Mesenchymal stem cell (in vitro differentiated cells and primary cell): ENCODE measurements at regions not wholly inside any gene's neighbourhood (a gene's known extent, or its start where the extent isn't known, plus 50 kb on each side); places are given as distances from the start of the nearest gene placed in this dataset.
A peak's percentile ranks its signal among the peaks of the same experiment; 100 is the strongest.

Experiments
- DNase-seq: peaks from one replicate; pipeline ENCODE4 v3.0.0-alpha.2; 2013
- H2AFZ ChIP-seq: one replicate; pipeline ENCODE4 v1.6.1; 2013; ENCODE audit warnings: low read depth, mild to moderate bottlenecking, control low read depth, inconsistent platforms, low read length, moderate library complexity
- H2AK5ac ChIP-seq: 2 replicates; pipeline ENCODE4 v1.6.1; 2013; ENCODE audit warnings: low read length, moderate library complexity, mild to moderate bottlenecking, inconsistent platforms; ENCODE audit not compliant: severe bottlenecking
- H2BK120ac ChIP-seq: one replicate; pipeline ENCODE4 v1.6.1; 2013; ENCODE audit warnings: low read depth, mild to moderate bottlenecking, inconsistent platforms, low read length, moderate library complexity
- H2BK12ac ChIP-seq, 2 experiments: one replicate each; pipeline ENCODE4 v1.6.1; 2013; ENCODE audit warnings: inconsistent platforms in 2 of 2, low read length in 2 of 2, mild to moderate bottlenecking in 2 of 2, moderate library complexity in 2 of 2, control low read depth in 1 of 2
- H2BK15ac ChIP-seq: one replicate; pipeline ENCODE4 v1.6.1; 2013; ENCODE audit warnings: mild to moderate bottlenecking, low read depth, inconsistent platforms; ENCODE audit not compliant: poor library complexity, severe bottlenecking
- H2BK5ac ChIP-seq: 2 replicates; pipeline ENCODE4 v1.6.1; 2013; ENCODE audit warnings: low read depth, mild to moderate bottlenecking, low read length, control low read depth, inconsistent platforms; ENCODE audit not compliant: poor library complexity, severe bottlenecking
- H3K14ac ChIP-seq, 2 experiments: one replicate each; pipeline ENCODE4 v1.6.1; 2013; ENCODE audit warnings: inconsistent platforms in 2 of 2, low read length in 2 of 2, control low read depth in 1 of 2, mild to moderate bottlenecking in 1 of 2, moderate library complexity in 1 of 2
- H3K18ac ChIP-seq, 2 experiments: one replicate each; pipeline ENCODE4 v1.6.1; 2013; ENCODE audit warnings: inconsistent platforms in 2 of 2, low read length in 2 of 2, control low read depth in 1 of 2, low read depth in 1 of 2, mild to moderate bottlenecking in 1 of 2
- H3K23ac ChIP-seq, 2 experiments: one replicate each; pipeline ENCODE4 v1.6.1; 2013; ENCODE audit warnings: inconsistent platforms in 2 of 2, low read length in 2 of 2, mild to moderate bottlenecking in 2 of 2, moderate library complexity in 2 of 2, control low read depth in 1 of 2
- H3K27ac ChIP-seq: 2 replicates; pipeline ENCODE4 v1.5.1; 2013; ENCODE audit warnings: mild to moderate bottlenecking, moderate library complexity, low read length, control low read depth, inconsistent platforms; ENCODE audit not compliant: poor library complexity, severe bottlenecking
- H3K27me3 ChIP-seq, 2 experiments: 2 replicates each; pipeline versions ENCODE4 v1.6.1 to v1.7.0; 2013; ENCODE audit warnings: low read length in 2 of 2, mild to moderate bottlenecking in 2 of 2, moderate library complexity in 2 of 2, control low read depth in 1 of 2, inconsistent platforms in 1 of 2; ENCODE audit not compliant: control insufficient read depth in 1 of 2, insufficient read depth in 1 of 2
- H3K36me3 ChIP-seq, 2 experiments: 2 replicates each; pipeline versions ENCODE4 v1.6.1 to v1.7.0; 2013; ENCODE audit warnings: low read length in 2 of 2, control low read depth in 1 of 2, inconsistent platforms in 1 of 2, low read depth in 1 of 2, mild to moderate bottlenecking in 1 of 2; ENCODE audit not compliant: insufficient read depth in 2 of 2, control insufficient read depth in 1 of 2
- H3K4ac ChIP-seq, 2 experiments: one replicate each; pipeline ENCODE4 v1.6.1; 2013; ENCODE audit warnings: inconsistent platforms in 2 of 2, low read length in 2 of 2, mild to moderate bottlenecking in 2 of 2, moderate library complexity in 2 of 2, control low read depth in 1 of 2, low read depth in 1 of 2
- H3K4me1 ChIP-seq: 2 replicates; pipeline ENCODE4 v1.6.1; 2013; ENCODE audit warnings: low read depth, low read length, control low read depth; ENCODE audit not compliant: control insufficient read depth, insufficient read depth
- H3K4me2 ChIP-seq: 2 replicates; pipeline ENCODE4 v1.6.1; 2013; ENCODE audit warnings: low read length, mild to moderate bottlenecking, inconsistent platforms; ENCODE audit not compliant: poor library complexity, severe bottlenecking
- H3K4me3 ChIP-seq, 2 experiments: 2 replicates each; pipeline versions ENCODE4 v1.5.1 to v1.7.0; 2013; ENCODE audit warnings: low read length in 2 of 2, mild to moderate bottlenecking in 2 of 2, control low read depth in 1 of 2, low read depth in 1 of 2; ENCODE audit not compliant: insufficient read depth in 1 of 2
- H3K79me1 ChIP-seq: replicated peaks from 2 replicates; pipeline ENCODE4 v1.6.1; 2013; ENCODE audit warnings: mild to moderate bottlenecking, control low read depth, low read length, inconsistent platforms; ENCODE audit not compliant: poor library complexity, severe bottlenecking
- H3K9ac ChIP-seq: 2 replicates; pipeline ENCODE4 v1.7.0; 2013; ENCODE audit warnings: mild to moderate bottlenecking, low read length, moderate library complexity
- H3K9me3 ChIP-seq: 2 replicates; pipeline ENCODE4 v1.7.0; 2013; ENCODE audit warnings: mild to moderate bottlenecking, low read length; ENCODE audit not compliant: control insufficient read depth
- H4K8ac ChIP-seq: one replicate; pipeline ENCODE4 v1.6.1; 2013; ENCODE audit warnings: inconsistent platforms, mild to moderate bottlenecking, low read length, moderate library complexity
- H4K91ac ChIP-seq: one replicate; pipeline ENCODE4 v1.6.1; 2013; ENCODE audit warnings: mild to moderate bottlenecking, low read length, inconsistent platforms
- WGBS: methylation state at CpG from one replicate; pipeline ENCODE4 v1.1.7; 2013; ENCODE audit warnings: mixed read lengths; 5-methylcytosine and 5-hydroxymethylcytosine counted together

DNA sequence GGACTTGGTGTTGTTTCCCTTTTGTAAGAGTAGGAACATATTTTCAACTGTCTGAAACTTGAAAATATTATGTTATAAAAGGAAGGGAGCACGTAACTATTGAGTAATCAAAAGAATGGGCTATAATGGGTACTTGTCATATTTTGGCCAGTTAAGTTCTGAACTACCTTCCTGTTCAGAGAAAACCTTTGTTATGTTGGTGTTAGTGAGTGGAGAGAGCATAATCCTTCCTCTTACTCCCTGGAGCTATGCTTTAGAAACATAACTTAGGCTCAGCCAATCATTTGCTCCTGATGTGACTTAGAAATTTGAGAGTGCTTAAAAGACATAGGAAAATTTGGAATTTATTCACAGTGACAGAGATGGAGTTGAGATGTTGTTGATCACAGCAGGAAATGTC lies 482.5 kb upstream of the SPRY2 start:
- no peaks in the 10 kb centered on the region for H3K27me3 ChIP-seq
- H3K4me1 ChIP-seq, result no peaks in the 10 kb centered on the region
- no peak overlapping the region for H2BK15ac ChIP-seq
- H3K36me3 ChIP-seq, result no peaks in the 10 kb centered on the region
- no peak overlapping the region for H2BK12ac ChIP-seq
- no peak overlapping the region for H3K9ac ChIP-seq
- H3K23ac ChIP-seq, result no peak overlapping the region
- no peak overlapping the region for H3K4me2 ChIP-seq
- no peak overlapping the region for H4K8ac ChIP-seq
- H3K18ac ChIP-seq, result no peak overlapping the region
- no peak overlapping the region for H2AFZ ChIP-seq
- no peak overlapping the region for H2BK120ac ChIP-seq
- no peak overlapping the region for H2BK5ac ChIP-seq
- H4K91ac ChIP-seq, result no peak overlapping the region
- no peaks in the 10 kb centered on the region for H3K79me1 ChIP-seq
- DNase-seq, result no peak
- H2AK5ac ChIP-seq, result no peak overlapping the region
- peaks cover 33% of the 10 kb centered on the region for H3K9me3 ChIP-seq
- H3K27ac ChIP-seq, result no peak overlapping the region
- H3K4me3 ChIP-seq, result peak overlapping the region in 1 of 2 experiments; percentile 12
- 62% methylated on average over 1 of the region's 1 CpG for WGBS
- no peak overlapping the region for H3K4ac ChIP-seq
- no peak overlapping the region for H3K14ac ChIP-seq

DNA sequence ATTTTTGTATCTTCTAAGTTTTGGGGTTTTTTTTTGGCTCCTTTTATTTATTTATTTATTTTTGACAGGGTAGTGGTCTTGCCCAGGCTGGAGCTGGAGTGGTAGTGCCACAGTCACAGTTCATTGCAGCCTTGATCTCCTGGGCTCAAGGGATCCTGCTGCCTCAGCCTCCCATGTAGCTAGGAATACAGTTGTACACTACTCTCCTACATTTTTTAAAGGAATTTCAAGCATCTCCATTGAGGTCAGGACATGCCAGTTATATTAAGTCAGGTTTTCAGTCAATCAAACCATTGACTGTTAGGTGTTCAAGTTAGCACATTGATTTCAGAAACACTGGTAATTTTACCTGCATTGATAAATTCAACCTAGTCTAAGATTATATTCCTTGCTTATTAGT lies 480.5 kb upstream of the SPRY2 start:
- Histone ChIP-seq H3K36me3 (no peaks in the 10 kb centered on the region), H3K14ac (no peak overlapping the region), H2AK5ac (no peak overlapping the region), H3K27ac (no peak overlapping the region), H4K91ac (no peak overlapping the region), H3K4ac (no peak overlapping the region), H2AFZ (no peak overlapping the region), H3K4me2 (no peak overlapping the region), H2BK15ac (no peak overlapping the region), H3K27me3 (no peaks in the 10 kb centered on the region), H3K4me3 (no peak overlapping the region), H3K9me3 (peaks cover 36% of the 10 kb centered on the region), H2BK120ac (no peak overlapping the region), H3K4me1 (no peaks in the 10 kb centered on the region), H3K18ac (no peak overlapping the region), H4K8ac (no peak overlapping the region), H2BK5ac (no peak overlapping the region), H3K79me1 (no peaks in the 10 kb centered on the region), H2BK12ac (no peak overlapping the region), H3K9ac (no peak overlapping the region), H3K23ac (no peak overlapping the region)
- DNase-seq, result no peak

DNA sequence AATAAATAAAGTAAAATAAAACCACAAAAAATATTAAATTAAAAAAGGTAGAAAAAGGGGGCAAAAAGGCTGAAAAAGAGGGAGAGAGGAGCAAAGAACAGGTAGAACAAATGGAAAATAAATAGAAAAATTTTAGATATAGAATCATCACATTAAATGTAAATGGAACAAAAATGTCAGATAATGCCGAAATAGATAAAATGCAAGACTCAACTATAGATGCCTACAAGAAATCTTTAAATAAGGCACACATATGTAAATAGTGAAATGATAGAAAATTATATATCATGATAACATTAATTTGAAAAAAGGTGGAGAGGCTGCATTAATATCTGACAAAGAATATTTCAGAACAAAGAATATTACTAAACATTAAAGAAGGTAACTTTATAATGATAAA lies 477.1 kb upstream of the SPRY2 start:
- Histone ChIP-seq H3K14ac (no peak overlapping the region), H3K4me3 (no peak overlapping the region), H2BK5ac (no peak overlapping the region), H3K27me3 (no peaks in the 10 kb centered on the region), H3K4me2 (no peak overlapping the region), H3K9me3 (peaks cover 28% of the 10 kb centered on the region), H3K23ac (no peak overlapping the region), H4K91ac (no peak overlapping the region), H3K27ac (no peak overlapping the region), H2AK5ac (no peak overlapping the region), H2AFZ (no peak overlapping the region), H3K9ac (no peak overlapping the region), H2BK15ac (no peak overlapping the region), H4K8ac (no peak overlapping the region), H3K18ac (no peak overlapping the region), H2BK120ac (no peak overlapping the region), H3K36me3 (no peaks in the 10 kb centered on the region), H3K79me1 (no peaks in the 10 kb centered on the region), H2BK12ac (no peak overlapping the region), H3K4ac (no peak overlapping the region), H3K4me1 (no peaks in the 10 kb centered on the region)
- no CpG with 5 or more reads among the region's 1 CpG for WGBS
- DNase-seq, result no peak

DNA sequence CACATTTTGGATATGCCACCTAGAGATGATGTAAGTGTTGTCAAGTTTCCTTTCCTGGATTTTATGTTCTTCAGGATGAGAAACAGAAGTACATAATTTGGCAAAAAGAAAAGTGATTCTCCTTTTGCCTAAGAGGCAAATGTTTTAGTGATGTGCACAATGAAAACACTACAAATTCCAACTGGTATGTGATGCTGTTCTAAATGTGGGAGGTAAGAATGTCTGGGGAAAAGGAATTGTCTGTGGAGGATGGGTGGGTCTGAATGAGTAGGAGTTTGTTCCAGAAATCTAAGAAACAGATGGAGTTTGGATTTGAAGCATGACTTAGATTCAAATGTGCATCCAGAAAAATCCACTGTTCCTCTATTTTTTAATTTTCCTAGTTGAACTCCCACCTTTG lies 473.6 kb upstream of the SPRY2 start:
- no peak for DNase-seq
- H3K9me3 ChIP-seq, result peaks cover 37% of the 10 kb centered on the region
- no peak overlapping the region for H2BK120ac ChIP-seq
- no peak overlapping the region for H2BK15ac ChIP-seq
- no peak overlapping the region for H3K4me3 ChIP-seq
- no peak overlapping the region for H3K4me2 ChIP-seq
- no peaks in the 10 kb centered on the region for H3K36me3 ChIP-seq
- H2AK5ac ChIP-seq, result no peak overlapping the region
- H4K91ac ChIP-seq, result no peak overlapping the region
- no peak overlapping the region for H3K14ac ChIP-seq
- no peak overlapping the region for H3K27ac ChIP-seq
- no peak overlapping the region for H4K8ac ChIP-seq
- no peak overlapping the region for H3K18ac ChIP-seq
- no peak overlapping the region for H2AFZ ChIP-seq
- H3K4ac ChIP-seq, result no peak overlapping the region
- H3K23ac ChIP-seq, result no peak overlapping the region
- H3K27me3 ChIP-seq, result no peaks in the 10 kb centered on the region
- no peaks in the 10 kb centered on the region for H3K79me1 ChIP-seq
- no peak overlapping the region for H2BK5ac ChIP-seq
- H3K9ac ChIP-seq, result no peak overlapping the region
- no peaks in the 10 kb centered on the region for H3K4me1 ChIP-seq
- H2BK12ac ChIP-seq, result no peak overlapping the region
